SU-DHL-6 (cell line): ENCODE measurements at regions not wholly inside any gene's neighbourhood (a gene's known extent, or its start where the extent isn't known, plus 50 kb on each side); places are given as distances from the start of the nearest gene placed in this dataset.

Experiments used
- CTCF ChIP-seq: fragments of 200-600 bp; sonication (generic); IDR thresholded peaks from one replicate; pipeline ENCODE4 v1.5.1; 2017; ENCODE audit warnings: antibody characterized with exemption, mild to moderate bottlenecking, low read length, moderate library complexity; ENCODE audit not compliant: insufficient read depth, poor library complexity, severe bottlenecking
- EZH2phosphoT487 ChIP-seq: fragments of 200-600 bp; sonication (generic), shearing (Covaris generic); conservative IDR thresholded peaks from 2 replicates; pipeline ENCODE4 v1.6.1; 2018; ENCODE audit warnings: mild to moderate bottlenecking, antibody characterized with exemption, low read length, moderate library complexity, mixed read lengths

- TF ChIP-seq CTCF (no peak), EZH2phosphoT487 (no peak)
These were observed 162.6 kb upstream of the NAMPT start for GRCh38 chr7:106447318-106447847.
